Gastrocnemius medialis (tissue), 4 donors: ENCODE measurements at regions not wholly inside any gene's neighbourhood (a gene's known extent, or its start where the extent isn't known, plus 50 kb on each side); places are given as distances from the start of the nearest gene placed in this dataset.

Experiments
- ATAC-seq, 2 donors: fragments of 150-250 bp; one replicate each; pipeline ENCODE4 v1.9.1; 2016
- DNase-seq, 2 donors: peaks; one replicate each; pipeline ENCODE4 v3.0.0-alpha.2; 2019
- H3K27ac ChIP-seq, 4 donors: fragments of 200-600 bp; sonication (generic); 1 replicate in 1 of 4; 2 replicates in 3 of 4; pipeline ENCODE4 v1.5.1; 2016 to 2018; ENCODE audit warnings: mild to moderate bottlenecking in 2 of 4, moderate library complexity in 1 of 4
- H3K27me3 ChIP-seq, 3 donors: fragments of 200-600 bp; sonication (generic) in 2 of 3; 1 replicate in 1 of 3; 2 replicates in 2 of 3; pipeline versions ENCODE4 v1.5.1 to v1.6.0; 2016 to 2019; ENCODE audit warnings: mild to moderate bottlenecking in 1 of 3, moderate library complexity in 1 of 3
- H3K36me3 ChIP-seq, 2 donors: fragments of 200-600 bp; sonication (generic) in 1 of 2; one replicate each; pipeline ENCODE4 v1.5.1; 2017 to 2018
- H3K4me1 ChIP-seq, 2 donors: fragments of 200-600 bp; sonication (generic) in 1 of 2; one replicate each; pipeline ENCODE4 v1.5.1; 2016 to 2017; ENCODE audit warnings: mild to moderate bottlenecking in 2 of 2
- H3K4me3 ChIP-seq, 4 donors: fragments of 200-600 bp; sonication (generic) in 3 of 4; 1 replicate in 1 of 4; 2 replicates in 3 of 4; pipeline ENCODE4 v1.5.1; 2016 to 2019; ENCODE audit warnings: mild to moderate bottlenecking in 2 of 4
- H3K9me3 ChIP-seq, 3 donors: fragments of 200-600 bp; sonication (generic) in 2 of 3; 1 replicate in 1 of 3; 2 replicates in 2 of 3; pipeline ENCODE4 v1.5.1; 2016 to 2019
- POLR2A ChIP-seq, 2 donors: fragments of 450-650 bp; IDR thresholded peaks; one replicate each; pipeline ENCODE4 v1.6.1; 2017; ENCODE audit warnings: antibody characterized with exemption in 2 of 2, mild to moderate bottlenecking in 2 of 2, moderate library complexity in 2 of 2
- in situ Hi-C, 4 donors: fragments of 200-750 bp; cut with MboI; loops; one replicate each; pipeline versions ENCODE4 v1.15.0 to v1.8.0; 2017; ENCODE audit warnings: low sequenced_read_pairs in 4 of 4
- intact Hi-C: fragments of 100-400 bp; cut with DNase I; formaldehyde crosslinking; loops from one replicate; pipeline ENCODE4 v1.15.1; 2023; ENCODE audit warnings: low total_unique reads
- TF ChIP-seq, protein P1 (sequence below), 5 experiments: fragments of 450-650 bp in 3 of 5; fragments of 200-600 bp in 2 of 5; sonication (generic) in 2 of 5; IDR thresholded peaks in 4 of 5; conservative IDR thresholded peaks in 1 of 5; 1 replicate in 4 of 5; 2 replicates in 1 of 5; pipeline ENCODE4 v1.5.1; 2016 to 2019; ENCODE audit warnings: antibody characterized with exemption in 5 of 5, mild to moderate bottlenecking in 3 of 5, moderate library complexity in 3 of 5

GRCh38 chr5:88948746-88949600 lies 66.0 kb upstream of the MEF2C start:
- no peaks in the 10 kb centered on the region for H3K27me3 ChIP-seq
- TF ChIP-seq POLR2A (IDR thresholded peaks at IDR 0.05), result no peak
- TF ChIP-seq, protein P1, sequence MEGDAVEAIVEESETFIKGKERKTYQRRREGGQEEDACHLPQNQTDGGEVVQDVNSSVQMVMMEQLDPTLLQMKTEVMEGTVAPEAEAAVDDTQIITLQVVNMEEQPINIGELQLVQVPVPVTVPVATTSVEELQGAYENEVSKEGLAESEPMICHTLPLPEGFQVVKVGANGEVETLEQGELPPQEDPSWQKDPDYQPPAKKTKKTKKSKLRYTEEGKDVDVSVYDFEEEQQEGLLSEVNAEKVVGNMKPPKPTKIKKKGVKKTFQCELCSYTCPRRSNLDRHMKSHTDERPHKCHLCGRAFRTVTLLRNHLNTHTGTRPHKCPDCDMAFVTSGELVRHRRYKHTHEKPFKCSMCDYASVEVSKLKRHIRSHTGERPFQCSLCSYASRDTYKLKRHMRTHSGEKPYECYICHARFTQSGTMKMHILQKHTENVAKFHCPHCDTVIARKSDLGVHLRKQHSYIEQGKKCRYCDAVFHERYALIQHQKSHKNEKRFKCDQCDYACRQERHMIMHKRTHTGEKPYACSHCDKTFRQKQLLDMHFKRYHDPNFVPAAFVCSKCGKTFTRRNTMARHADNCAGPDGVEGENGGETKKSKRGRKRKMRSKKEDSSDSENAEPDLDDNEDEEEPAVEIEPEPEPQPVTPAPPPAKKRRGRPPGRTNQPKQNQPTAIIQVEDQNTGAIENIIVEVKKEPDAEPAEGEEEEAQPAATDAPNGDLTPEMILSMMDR (IDR thresholded peaks at IDR 0.05 in 4 of 5, conservative IDR thresholded peaks at IDR 0.05 in 1 of 5), result no peak
- H3K4me1 ChIP-seq, result peaks cover 28 to 29% of the 10 kb centered on the region in 2 donors
- peak overlapping the region in 2 of 4 donors; percentile 67 to 75 for H3K27ac ChIP-seq
- no peak for DNase-seq
- no peaks in the 10 kb centered on the region for H3K9me3 ChIP-seq
- intact Hi-C loops (loop anchor here (5.0 kb wide), 1 partner anchor 217 kb away; no protein-coding TSS in a partner anchor), in situ Hi-C loops (no loop called here)
- ATAC-seq, result no peak
- H3K36me3 ChIP-seq, result no peaks in the 10 kb centered on the region
- H3K4me3 ChIP-seq, result no peak overlapping the region

DNA sequence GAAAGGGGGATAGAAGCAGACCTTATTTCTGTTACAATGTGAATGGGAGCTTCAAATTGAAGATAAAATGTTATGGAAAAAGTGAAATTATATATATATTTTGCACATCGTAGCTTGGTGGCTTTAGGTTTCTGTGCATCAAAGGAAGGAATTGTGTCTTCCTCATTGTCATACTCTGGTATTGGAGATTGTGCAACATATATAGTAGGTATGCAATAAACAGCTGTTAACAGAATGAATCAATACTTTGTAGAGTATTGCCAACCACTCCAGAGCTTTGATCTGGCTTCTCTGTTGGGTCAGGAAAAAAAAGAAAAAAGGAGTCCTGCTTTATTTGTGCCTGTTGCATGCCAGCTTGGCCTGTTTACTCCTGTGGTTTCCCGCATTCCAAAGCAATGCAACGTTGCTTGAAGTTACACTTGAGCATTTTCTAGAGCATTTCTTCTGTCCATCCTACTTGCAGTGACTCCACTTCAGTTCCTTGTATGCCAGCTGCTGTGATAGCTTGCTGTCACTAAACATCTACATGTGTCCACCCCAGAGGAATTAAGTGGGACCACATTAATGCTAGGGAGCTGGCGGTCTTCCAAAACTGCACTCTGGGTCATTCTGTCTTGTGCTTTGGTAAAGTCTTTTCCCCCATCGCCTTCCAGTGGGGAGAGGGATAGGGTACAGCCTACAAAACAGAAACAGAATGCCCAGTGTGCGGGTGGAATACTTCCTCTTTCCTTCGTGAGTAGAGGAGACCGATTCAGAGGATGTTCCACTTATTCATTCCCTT lies 62.0 kb upstream of the MEF2C start:
- Histone ChIP-seq H3K36me3 (no peaks in the 10 kb centered on the region), H3K4me3 (no peak overlapping the region), H3K27me3 (no peaks in the 10 kb centered on the region), H3K4me1 (peaks cover 12 to 14% of the 10 kb centered on the region in 2 donors), H3K27ac (no peak overlapping the region), H3K9me3 (no peaks in the 10 kb centered on the region)
- intact Hi-C loops (loop anchor here (5.0 kb wide), 1 partner anchor 213 kb away; no protein-coding TSS in a partner anchor), in situ Hi-C loops (no loop called here)
- no peak for DNase-seq
- ATAC-seq, result no peak
- no peak for TF ChIP-seq POLR2A (IDR thresholded peaks at IDR 0.05)
- TF ChIP-seq, protein P1 (IDR thresholded peaks at IDR 0.05 in 4 of 5, conservative IDR thresholded peaks at IDR 0.05 in 1 of 5), result no peak

DNA sequence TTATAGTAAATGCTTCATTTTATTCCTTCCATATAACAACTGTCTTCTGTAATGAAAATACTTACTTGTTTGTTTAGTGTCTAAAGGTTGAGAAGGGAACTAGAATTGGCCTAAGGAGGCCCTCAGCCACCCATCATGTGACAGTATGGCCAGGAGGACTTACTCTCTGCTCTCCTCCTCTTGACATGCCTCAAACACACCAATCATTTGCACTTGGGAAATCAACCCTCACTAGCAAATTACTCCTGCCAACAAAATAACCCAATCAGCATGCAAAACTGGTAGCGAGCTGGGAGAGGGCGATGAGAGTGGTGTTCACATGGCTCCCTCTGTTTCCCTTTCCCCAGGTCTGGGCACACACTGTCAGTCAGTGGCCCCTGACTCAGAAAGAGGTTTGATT lies 58.6 kb upstream of the MEF2C start:
- H3K4me1 ChIP-seq, result peaks cover 22 to 28% of the 10 kb centered on the region in 2 donors
- H3K36me3 ChIP-seq, result no peaks in the 10 kb centered on the region
- intact Hi-C loops, result no loop called here
- TF ChIP-seq, protein P1 (IDR thresholded peaks at IDR 0.05 in 4 of 5, conservative IDR thresholded peaks at IDR 0.05 in 1 of 5), result no peak
- no peak for TF ChIP-seq POLR2A (IDR thresholded peaks at IDR 0.05)
- peak overlapping the region in 1 of 4 donors; percentile 35 for H3K27ac ChIP-seq
- DNase-seq (no peak), ATAC-seq (no peak)
- no peaks in the 10 kb centered on the region for H3K9me3 ChIP-seq
- no peak overlapping the region for H3K4me3 ChIP-seq
- in situ Hi-C loops, result no loop called here
- no peaks in the 10 kb centered on the region for H3K27me3 ChIP-seq

DNA sequence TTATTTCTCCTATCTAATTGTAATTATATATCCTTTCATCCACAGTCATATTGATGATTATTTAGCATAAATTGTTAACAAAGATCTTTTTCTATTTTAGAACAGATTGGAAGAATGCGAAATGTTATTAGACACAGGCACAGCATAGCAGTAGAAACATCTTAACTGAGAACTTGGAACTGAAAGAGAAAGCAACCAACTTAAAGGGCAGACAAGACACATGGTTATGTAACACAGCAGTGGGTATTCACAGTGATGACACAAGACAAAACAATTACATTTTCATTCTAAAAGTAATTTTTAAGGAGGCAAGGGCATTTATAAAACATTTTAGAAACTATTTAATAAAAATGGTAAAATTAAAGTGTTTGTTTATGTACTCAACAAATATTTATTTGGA lies 57.7 kb upstream of the MEF2C start:
- TF ChIP-seq POLR2A (IDR thresholded peaks at IDR 0.05), result no peak
- TF ChIP-seq, protein P1 (IDR thresholded peaks at IDR 0.05 in 4 of 5, conservative IDR thresholded peaks at IDR 0.05 in 1 of 5), result no peak
- ATAC-seq (no peak), DNase-seq (no peak)
- H3K27me3 ChIP-seq, result no peaks in the 10 kb centered on the region
- no peaks in the 10 kb centered on the region for H3K36me3 ChIP-seq
- no peak overlapping the region for H3K4me3 ChIP-seq
- H3K27ac ChIP-seq, result peak overlapping the region in 2 of 4 donors; percentile 10 to 83
- no peaks in the 10 kb centered on the region for H3K9me3 ChIP-seq
- in situ Hi-C loops, result no loop called here
- H3K4me1 ChIP-seq, result peaks cover 22 to 28% of the 10 kb centered on the region in 2 donors
- intact Hi-C loops, result no loop called here
